C4-2B (cell line): ENCODE measurements at regions not wholly inside any gene's neighbourhood (a gene's known extent, or its start where the extent isn't known, plus 50 kb on each side); places are given as distances from the start of the nearest gene placed in this dataset.

ENCODE experiments used
- ZFX ChIP-seq: fragments of 450-650 bp; IDR thresholded peaks from 2 replicates; pipeline ENCODE4 v1.6.1; 2017
- TF ChIP-seq, protein P1 (sequence below): fragments of 450-650 bp; conservative IDR thresholded peaks from 2 replicates; pipeline ENCODE4 v1.5.1; 2017; ENCODE audit warnings: mild to moderate bottlenecking

DNA sequence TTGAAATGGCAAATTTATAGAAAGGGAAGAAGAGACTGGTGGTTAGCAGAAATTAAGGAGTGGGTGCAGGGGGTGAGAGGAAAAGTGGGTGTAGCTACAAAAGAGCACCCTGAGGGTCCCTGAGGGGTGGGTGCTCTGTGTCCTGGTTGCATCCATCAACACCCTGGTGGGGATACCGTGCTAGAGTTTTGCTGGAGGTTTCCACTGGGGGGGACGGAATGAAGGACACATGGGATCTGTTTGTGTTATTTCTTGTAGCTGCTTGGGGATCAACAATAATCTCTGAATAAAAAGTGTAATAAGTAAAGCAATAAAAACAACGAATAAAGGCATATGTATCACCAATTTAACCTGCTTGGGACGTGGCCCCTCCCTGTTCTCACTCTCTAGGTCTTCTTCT is 175.3 kb downstream of the KIF26A start:
- TF ChIP-seq, protein P1, sequence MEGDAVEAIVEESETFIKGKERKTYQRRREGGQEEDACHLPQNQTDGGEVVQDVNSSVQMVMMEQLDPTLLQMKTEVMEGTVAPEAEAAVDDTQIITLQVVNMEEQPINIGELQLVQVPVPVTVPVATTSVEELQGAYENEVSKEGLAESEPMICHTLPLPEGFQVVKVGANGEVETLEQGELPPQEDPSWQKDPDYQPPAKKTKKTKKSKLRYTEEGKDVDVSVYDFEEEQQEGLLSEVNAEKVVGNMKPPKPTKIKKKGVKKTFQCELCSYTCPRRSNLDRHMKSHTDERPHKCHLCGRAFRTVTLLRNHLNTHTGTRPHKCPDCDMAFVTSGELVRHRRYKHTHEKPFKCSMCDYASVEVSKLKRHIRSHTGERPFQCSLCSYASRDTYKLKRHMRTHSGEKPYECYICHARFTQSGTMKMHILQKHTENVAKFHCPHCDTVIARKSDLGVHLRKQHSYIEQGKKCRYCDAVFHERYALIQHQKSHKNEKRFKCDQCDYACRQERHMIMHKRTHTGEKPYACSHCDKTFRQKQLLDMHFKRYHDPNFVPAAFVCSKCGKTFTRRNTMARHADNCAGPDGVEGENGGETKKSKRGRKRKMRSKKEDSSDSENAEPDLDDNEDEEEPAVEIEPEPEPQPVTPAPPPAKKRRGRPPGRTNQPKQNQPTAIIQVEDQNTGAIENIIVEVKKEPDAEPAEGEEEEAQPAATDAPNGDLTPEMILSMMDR = no peak
- no peak for TF ChIP-seq ZFX
